Pons (tissue), 1 donor: ENCODE measurements at regions not wholly inside any gene's neighbourhood (a gene's known extent, or its start where the extent isn't known, plus 50 kb on each side); places are given as distances from the start of the nearest gene placed in this dataset.
"Not testable (repeated sequence)": the region's sequence is repeated elsewhere in the genome, so short reads cannot be mapped to it uniquely, and the experiment has no call there.

Experiments
- DNase-seq: peaks from one replicate; pipeline ENCODE4 v3.0.0-alpha.2; 2016; ENCODE audit warnings: low spot score

- DNase-seq: no peak
Measured at GRCh38 chr11:130526846-130527245, 78.4 kb downstream of the ADAMTS15 start.

- no peak for DNase-seq
Measured at GRCh38 chr11:130527636-130528297, 79.3 kb downstream of the ADAMTS15 start.

- no peak for DNase-seq
Measured at GRCh38 chr11:130528298-130529261, 80.1 kb downstream of the ADAMTS15 start.

- DNase-seq: no peak
Measured at GRCh38 chr11:130529366-130529765, 80.9 kb downstream of the ADAMTS15 start.

- no peak for DNase-seq
Measured at GRCh38 chr11:130531061-130531460, 82.6 kb downstream of the ADAMTS15 start.

- DNase-seq: no peak
Measured at GRCh38 chr11:130533113-130533798, 84.8 kb downstream of the ADAMTS15 start.

- DNase-seq: no peak
Measured at GRCh38 chr11:130533871-130534270, 85.4 kb downstream of the ADAMTS15 start.

- DNase-seq: no peak
Measured at GRCh38 chr11:130534551-130534950, 86.1 kb downstream of the ADAMTS15 start.

- no peak for DNase-seq
Measured at GRCh38 chr11:130535520-130535919, 87.1 kb downstream of the ADAMTS15 start.

GRCh38 chr11:130536106-130537040 lies 87.9 kb downstream of the ADAMTS15 start:
- DNase-seq: no peak

GRCh38 chr11:130539680-130540079 lies 91.2 kb downstream of the ADAMTS15 start:
- not testable (repeated sequence) for DNase-seq

GRCh38 chr11:130544266-130544665 lies 95.8 kb downstream of the ADAMTS15 start:
- DNase-seq: no peak

GRCh38 chr11:130545449-130546072 lies 97.1 kb downstream of the ADAMTS15 start:
- DNase-seq: no peak

- DNase-seq: no peak
Measured at GRCh38 chr11:130546438-130546837, 98.0 kb downstream of the ADAMTS15 start.

- no peak for DNase-seq
Measured at GRCh38 chr11:130546901-130547694, 98.7 kb downstream of the ADAMTS15 start.

GRCh38 chr11:130547761-130548490 lies 99.5 kb downstream of the ADAMTS15 start:
- no peak for DNase-seq

- DNase-seq: no peak
Measured at GRCh38 chr11:130548491-130548833, 100.0 kb downstream of the ADAMTS15 start.

GRCh38 chr11:130549393-130549999 lies 101.1 kb downstream of the ADAMTS15 start:
- no peak for DNase-seq

- no peak for DNase-seq
Measured at GRCh38 chr11:130550150-130550549, 101.7 kb downstream of the ADAMTS15 start.
